ENCODE measurements at regions not wholly inside any gene's neighbourhood (a gene's known extent, or its start where the extent isn't known, plus 50 kb on each side); places are given as distances from the start of the nearest gene placed in this dataset.

DNA sequence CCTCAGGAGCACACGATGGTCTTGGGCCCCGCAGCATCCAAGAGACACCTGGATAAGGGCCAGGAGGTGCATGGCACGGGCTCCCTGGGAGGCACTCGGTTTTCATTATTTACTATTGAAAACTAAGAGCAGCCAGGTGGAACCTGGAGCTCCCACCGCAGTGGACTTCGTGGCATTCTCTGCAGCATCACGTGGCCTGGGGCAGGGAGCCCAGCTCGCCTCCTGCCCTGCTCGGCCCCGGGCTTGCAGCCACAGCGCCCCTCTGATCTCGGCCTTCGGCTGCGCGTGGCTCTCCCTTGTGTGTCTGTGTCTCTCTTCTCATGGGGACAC is 121.6 kb downstream of the SIK1 start:
- H3K56ac ChIP-seq (replicated peaks; ENCODE audit: insufficient read length, low read depth, low read length), result no peak overlapping the region
- DNase-seq (ENCODE audit: low read depth in 1 of 2, low spot score in 2 of 2), result no peak
- no peaks in the 10 kb centered on the region for H3K23me2 ChIP-seq (ENCODE audit: low read depth, low read length)
- H2BK20ac ChIP-seq (ENCODE audit: low read length), result no peak overlapping the region
- H2AK5ac ChIP-seq (ENCODE audit: low read depth, low read length), result no peak overlapping the region
- no peaks in the 10 kb centered on the region for H3K36me3 ChIP-seq (ENCODE audit: control insufficient read depth in 2 of 4, insufficient read depth in 4 of 4, low read length in 3 of 4)
- H3K27me3 ChIP-seq (replicated peaks in 1 of 4; ENCODE audit: control insufficient read depth in 3 of 4, extremely low read depth in 1 of 4, insufficient read depth in 3 of 4, low read length in 3 of 4), result no peaks in the 10 kb centered on the region
- H2BK12ac ChIP-seq (ENCODE audit: low read depth, low read length), result no peak overlapping the region
- H3K23ac ChIP-seq (ENCODE audit: insufficient read length), result no peak overlapping the region
- H3K27ac ChIP-seq (ENCODE audit: low read depth, low read length), result no peak overlapping the region
- ChIA-PET POLR2A (ENCODE audit: partially characterized antibody) (interaction anchor here (0.8 kb wide), 1 partner anchor 21 kb away, joined by 3 read pairs; no protein-coding TSS in a partner anchor), CTCF (ENCODE audit: partially characterized antibody) (interaction anchor here (1.1 to 1.4 kb wide), 3 partner anchors 13 to 56 kb away, joined by 3 to 4 read pairs (median 4); no protein-coding TSS in a partner anchor)
- H4K20me1 ChIP-seq (replicated peaks in 1 of 2; ENCODE audit: control insufficient read depth in 1 of 2, insufficient read depth in 2 of 2, low read length in 2 of 2), result peaks cover 0 to 1% of the 10 kb centered on the region in 2 experiments
- no peak overlapping the region for H2AFZ ChIP-seq (ENCODE audit: low read length)
- H4K5ac ChIP-seq (ENCODE audit: insufficient read length, low read depth, low read length), result no peak overlapping the region
- H3K79me1 ChIP-seq (ENCODE audit: low read depth, low read length), result no peaks in the 10 kb centered on the region
- peaks cover 0 to 3% (median 1%) of the 10 kb centered on the region in 4 experiments; a peak in 2 of 7 replicates for H3K4me1 ChIP-seq (replicated peaks in 1 of 4; ENCODE audit: control insufficient read depth in 3 of 4, insufficient read depth in 4 of 4, low read length in 3 of 4)
- H3K9ac ChIP-seq (replicated peaks in 1 of 4; ENCODE audit: extremely low read depth in 1 of 4, low read depth in 3 of 4, low read length in 3 of 4), result no peak overlapping the region
- no peak overlapping the region for H2BK120ac ChIP-seq (replicated peaks; ENCODE audit: low read depth, low read length)
- no peak overlapping the region for H3K18ac ChIP-seq (ENCODE audit: extremely low read depth, low read length)
- no peak overlapping the region for H3K4me3 ChIP-seq (ENCODE audit: extremely low read depth in 1 of 4, insufficient read depth in 2 of 4, low read depth in 3 of 4, low read length in 4 of 4)
- no peaks in the 10 kb centered on the region for H3K79me2 ChIP-seq (ENCODE audit: control insufficient read depth in 1 of 2, insufficient read depth in 2 of 2, low read length in 2 of 2)
- H3K14ac ChIP-seq (ENCODE audit: insufficient read length), result no peak overlapping the region
- no peak overlapping the region for H3K4me2 ChIP-seq (ENCODE audit: insufficient read depth in 1 of 2, low read depth in 2 of 2, low read length in 2 of 2)
- 93% methylated on average over 14 of the region's 15 CpGs; no CpG with 5 or more reads in 1 of the 2 experiments for WGBS, 2 experiments (ENCODE audit: extremely low coverage in 1 of 2, insufficient coverage in 1 of 2, insufficient read length in 1 of 2, insufficient replicate concordance in 2 of 2, low coverage in 1 of 2, low lambda C conversion rate in 2 of 2, missing lambda C conversion rate in 1 of 2)
- no peak overlapping the region for H3K4ac ChIP-seq (replicated peaks; ENCODE audit: insufficient read length, low read depth, low read length)
- no peak overlapping the region for H2BK15ac ChIP-seq (ENCODE audit: low read length)
- H2BK5ac ChIP-seq (ENCODE audit: low read depth, low read length), result no peak overlapping the region
- FAIRE-seq, result no peak
- H3K9me3 ChIP-seq (ENCODE audit: insufficient read depth in 2 of 2, low read depth in 1 of 2, low read length in 1 of 2), result no peaks in the 10 kb centered on the region
- no peak overlapping the region for H4K91ac ChIP-seq (replicated peaks; ENCODE audit: insufficient read length, low read length)
- H4K8ac ChIP-seq (ENCODE audit: extremely low read depth, insufficient read depth, low read length), result no peak overlapping the region
- TF ChIP-seq ZNF274 (IDR thresholded peaks at IDR 0.05; ENCODE audit: borderline replicate concordance, extremely low read depth, low read length), result no peak
- TF ChIP-seq SIN3A (conservative IDR thresholded peaks at IDR 0.05 in 1 of 2, IDR thresholded peaks at IDR 0.05 in 1 of 2; ENCODE audit: low read depth in 1 of 2, low read length in 2 of 2), result no peak
- no peak for TF ChIP-seq CHD1 (IDR thresholded peaks at IDR 0.05; ENCODE audit: low read depth, low read length)
- no peak for TF ChIP-seq SIRT6 (IDR thresholded peaks at IDR 0.05; ENCODE audit: low read length)
- TF ChIP-seq EGR1 (IDR thresholded peaks at IDR 0.05; ENCODE audit: borderline replicate concordance, low read depth, low read length), result no peak
- no peak for TF ChIP-seq SRF (IDR thresholded peaks at IDR 0.05; ENCODE audit: low read depth, low read length)
- TF ChIP-seq HDAC2 (IDR thresholded peaks at IDR 0.05; ENCODE audit: borderline replicate concordance in 1 of 2, low read depth in 2 of 2, low read length in 2 of 2), result no peak
- TF ChIP-seq YY1 (IDR thresholded peaks at IDR 0.05; ENCODE audit: low read depth, low read length), result no peak
- no peak for TF ChIP-seq TCF12 (IDR thresholded peaks at IDR 0.05; ENCODE audit: low read depth, low read length)
- TF ChIP-seq CTBP2 (IDR thresholded peaks at IDR 0.05; ENCODE audit: borderline replicate concordance, insufficient read depth, insufficient read length, low read length), result no peak
- no peak for TF ChIP-seq KDM1A (IDR thresholded peaks at IDR 0.05; ENCODE audit: borderline replicate concordance, low read length)
- TF ChIP-seq TAF1 (IDR thresholded peaks at IDR 0.05; ENCODE audit: low read depth, low read length), result no peak
- TF ChIP-seq JUN (IDR thresholded peaks at IDR 0.05; ENCODE audit: low read depth, low read length), result no peak
- TF ChIP-seq, protein P1, sequence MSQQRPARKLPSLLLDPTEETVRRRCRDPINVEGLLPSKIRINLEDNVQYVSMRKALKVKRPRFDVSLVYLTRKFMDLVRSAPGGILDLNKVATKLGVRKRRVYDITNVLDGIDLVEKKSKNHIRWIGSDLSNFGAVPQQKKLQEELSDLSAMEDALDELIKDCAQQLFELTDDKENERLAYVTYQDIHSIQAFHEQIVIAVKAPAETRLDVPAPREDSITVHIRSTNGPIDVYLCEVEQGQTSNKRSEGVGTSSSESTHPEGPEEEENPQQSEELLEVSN (IDR thresholded peaks at IDR 0.05), result no peak
- no peak for TF ChIP-seq PHF8 (conservative IDR thresholded peaks at IDR 0.05; ENCODE audit: low read depth, low read length)

Data from H1 (cell line).